Fibroblast of skin of right biceps (primary cell): ENCODE measurements at regions not wholly inside any gene's neighbourhood (a gene's known extent, or its start where the extent isn't known, plus 50 kb on each side); places are given as distances from the start of the nearest gene placed in this dataset.

ENCODE experiments used
- DNase-seq: peaks from one replicate; pipeline ENCODE4 v3.0.0-alpha.2; 2013

- DNase-seq, result no peak
Measured at GRCh38 chr22:44366372-44367300, 53.9 kb upstream of the SHISAL1 start.

GRCh38 chr22:44365832-44366231, 53.1 kb upstream of the SHISAL1 start:
- no peak for DNase-seq

- peak; percentile 9 for DNase-seq
Measured at GRCh38 chr22:44365191-44365590, 52.4 kb upstream of the SHISAL1 start.

GRCh38 chr22:44364751-44365130, 52.0 kb upstream of the SHISAL1 start:
- no peak for DNase-seq

GRCh38 chr22:44363980-44364750, 51.4 kb upstream of the SHISAL1 start:
- DNase-seq, result no peak

- peak; percentile 93 for DNase-seq
Measured at GRCh38 chr22:44363013-44363979, 50.5 kb upstream of the SHISAL1 start.

- DNase-seq, result no peak
Measured at GRCh38 chr22:44362249-44363012, 49.7 kb upstream of the SHISAL1 start.
